DND-41 (cell line): ENCODE measurements at regions not wholly inside any gene's neighbourhood (a gene's known extent, or its start where the extent isn't known, plus 50 kb on each side); places are given as distances from the start of the nearest gene placed in this dataset.

Experiments
- CTCF ChIP-seq: IDR thresholded peaks from 2 replicates; pipeline ENCODE4 v1.5.1; 2012; ENCODE audit warnings: borderline replicate concordance, low read length, moderate library complexity, mild to moderate bottlenecking; ENCODE audit not compliant: poor library complexity, severe bottlenecking; ENCODE audit errors: extremely low read depth
- EZH2 ChIP-seq: IDR thresholded peaks from 3 replicates; pipeline ENCODE4 v1.6.1; 2012; ENCODE audit warnings: borderline replicate concordance, low read depth, mild to moderate bottlenecking, moderate library complexity, low read length, inconsistent platforms; ENCODE audit not compliant: severe bottlenecking

GRCh38 chr6:133166766-133167165 lies 74.4 kb upstream of the EYA4 start:
- TF ChIP-seq CTCF (no peak), EZH2 (no peak)
